ENCODE measurements at regions not wholly inside any gene's neighbourhood (a gene's known extent, or its start where the extent isn't known, plus 50 kb on each side); places are given as distances from the start of the nearest gene placed in this dataset.
"Not testable (repeated sequence)": the region's sequence is repeated elsewhere in the genome, so short reads cannot be mapped to it uniquely, and the experiment has no call there.

DNA sequence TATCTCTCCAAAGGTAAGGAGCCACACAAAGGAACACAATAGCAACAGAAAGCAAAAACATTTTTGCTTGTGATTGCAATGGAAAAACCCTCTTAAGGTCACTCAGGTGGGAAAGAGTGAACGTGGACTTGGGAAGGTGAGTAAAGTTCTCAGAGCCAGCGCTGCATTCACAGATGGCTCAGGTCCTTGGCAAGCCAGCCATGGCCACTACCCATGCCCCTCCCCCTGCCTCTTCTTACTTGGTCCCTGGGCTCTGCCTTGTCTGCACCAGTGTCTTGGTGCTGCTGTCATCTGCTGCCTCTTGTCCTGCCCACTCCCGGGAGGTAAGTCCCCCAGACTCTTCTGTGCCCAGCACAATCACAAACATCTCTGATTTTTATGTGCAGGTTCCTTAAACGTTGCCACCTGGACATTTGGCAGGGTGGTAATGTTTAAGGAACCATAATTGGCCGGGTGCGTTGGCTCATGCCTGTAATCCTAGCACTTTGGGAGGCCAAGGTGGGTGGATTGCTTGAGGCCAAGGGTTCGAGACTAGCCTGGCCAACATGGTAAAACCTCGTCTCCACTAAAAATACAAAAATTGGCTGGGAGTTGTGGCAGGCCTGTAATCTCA, 74.6 kb downstream of the FEM1C start:
- DNase-seq: no peak

- no peak for DNase-seq
Measured at GRCh38 chr5:115467628-115468027, 76.9 kb downstream of the FEM1C start.

GRCh38 chr5:115465431-115465830, 79.1 kb downstream of the FEM1C start:
- no peak for DNase-seq

DNA sequence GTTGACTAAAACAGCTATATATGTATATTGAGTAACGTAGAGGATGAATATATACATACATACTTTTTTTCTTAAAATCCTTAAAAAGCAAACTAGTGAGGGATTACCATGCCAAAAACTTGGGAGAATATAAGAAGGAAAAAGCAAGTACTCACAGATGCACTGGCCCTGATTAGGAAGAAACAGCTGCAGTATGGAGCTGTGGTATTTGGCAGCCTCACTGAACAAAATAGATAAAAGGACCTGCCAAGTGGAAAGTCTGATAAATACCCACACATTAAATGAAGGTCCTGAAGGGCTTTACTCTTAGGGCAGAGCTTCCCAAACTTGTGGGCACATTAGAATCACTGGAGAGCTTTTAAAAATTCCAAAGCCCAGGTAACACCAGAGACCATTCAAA, 80.6 kb downstream of the FEM1C start:
- DNase-seq: no peak

DNA sequence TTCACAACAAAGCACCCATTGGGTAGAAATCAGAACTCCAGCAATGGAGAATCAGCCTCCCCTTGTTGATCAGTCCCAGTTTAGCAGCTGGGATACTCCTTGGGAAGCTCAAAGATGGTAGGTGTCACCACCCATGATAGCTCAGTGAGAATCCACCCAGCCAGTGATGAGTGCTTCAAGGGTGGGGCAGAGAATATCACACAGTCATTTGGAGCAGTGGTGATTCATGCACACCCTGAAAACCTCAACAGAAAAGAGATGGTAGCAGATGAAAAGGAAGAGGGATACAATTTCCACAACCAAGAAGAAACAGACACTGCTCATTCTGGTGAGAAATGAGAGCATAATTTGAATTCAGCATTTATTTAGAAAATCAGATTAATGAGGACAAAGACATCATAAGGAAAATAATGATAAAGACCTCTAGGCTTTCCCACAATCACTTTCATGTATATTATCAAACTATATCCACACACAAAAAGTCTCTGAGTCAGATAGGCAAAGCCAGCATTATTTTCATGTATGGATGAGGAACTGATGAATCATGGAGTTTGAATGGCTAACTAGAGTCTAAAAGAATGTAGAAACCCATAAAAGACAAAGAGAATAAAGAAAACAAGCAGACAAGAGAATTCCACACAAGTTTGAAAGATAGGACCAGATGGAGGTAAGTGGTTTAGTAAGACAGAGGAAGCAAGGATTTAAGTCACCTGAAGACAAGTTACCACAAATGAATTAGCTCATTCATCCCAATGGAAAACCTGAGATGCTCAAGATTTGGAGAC, 82.9 kb downstream of the FEM1C start:
- no peak for DNase-seq

DNA sequence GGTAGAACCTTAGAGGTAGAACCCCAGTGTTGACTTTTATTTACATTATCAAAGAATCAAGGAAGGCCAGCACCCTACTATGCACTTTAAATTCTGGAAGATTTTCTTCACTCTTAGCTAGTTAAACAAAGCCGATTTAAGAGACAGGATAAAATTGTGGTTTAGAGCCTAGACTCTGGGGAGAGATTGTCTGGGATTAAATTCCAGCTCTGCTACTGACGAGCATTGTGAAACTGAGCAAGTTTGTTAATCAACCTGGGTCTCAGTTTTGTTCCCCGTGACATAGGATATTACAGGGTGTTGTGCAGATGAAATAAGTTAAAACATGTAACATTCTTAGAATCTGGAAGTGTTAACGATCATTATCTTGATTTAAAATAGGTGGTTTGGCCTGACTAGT, 83.5 kb downstream of the FEM1C start:
- no peak for DNase-seq

GRCh38 chr5:115460472-115460871, 84.1 kb downstream of the FEM1C start:
- no peak for DNase-seq

DNA sequence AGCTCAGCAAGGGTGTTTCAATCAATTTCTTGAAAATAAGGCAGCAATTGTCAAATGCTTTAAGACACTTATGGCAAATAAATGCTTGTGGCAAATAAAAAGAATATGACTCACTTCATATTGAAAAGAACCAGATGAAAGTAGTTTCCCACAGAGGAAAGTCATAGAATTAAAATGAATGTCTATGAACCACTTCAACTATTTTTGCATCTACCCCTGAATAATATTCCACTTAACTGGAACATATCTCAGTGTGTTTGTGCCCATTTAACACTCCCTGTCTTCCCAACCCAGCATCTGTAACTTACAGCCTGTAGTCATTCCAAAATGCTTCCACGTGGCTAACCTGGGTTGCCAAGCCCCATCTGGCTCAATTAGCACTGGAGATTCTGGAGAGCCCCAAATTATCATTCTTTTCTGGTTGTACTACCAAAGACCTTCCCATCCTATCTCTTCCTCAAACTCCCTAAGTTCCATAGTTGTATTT, 84.7 kb downstream of the FEM1C start:
- no peak for DNase-seq

GRCh38 chr5:115458416-115458815, 86.2 kb downstream of the FEM1C start:
- no peak for DNase-seq

GRCh38 chr5:115458003-115458409, 86.6 kb downstream of the FEM1C start:
- DNase-seq: peak; percentile 13

DNA sequence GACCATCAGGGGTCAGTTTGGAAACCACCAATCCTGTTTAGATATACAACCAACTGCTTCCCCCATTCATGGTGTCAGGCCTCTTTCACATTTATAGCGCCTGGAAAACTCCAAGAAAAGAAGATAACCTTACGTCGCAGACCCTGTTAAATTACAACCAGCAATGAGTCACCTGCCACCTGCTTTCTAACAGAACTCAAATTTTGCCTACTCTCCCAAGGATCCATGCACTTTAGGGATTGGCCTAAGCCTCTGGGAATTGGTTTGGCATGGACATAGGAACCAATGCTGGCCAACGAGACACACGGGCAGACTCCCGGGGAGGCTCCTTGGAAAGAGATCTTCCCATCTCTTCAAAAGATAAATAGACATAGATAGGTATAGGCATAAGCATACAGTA, 87.0 kb downstream of the FEM1C start:
- DNase-seq: no peak

DNA sequence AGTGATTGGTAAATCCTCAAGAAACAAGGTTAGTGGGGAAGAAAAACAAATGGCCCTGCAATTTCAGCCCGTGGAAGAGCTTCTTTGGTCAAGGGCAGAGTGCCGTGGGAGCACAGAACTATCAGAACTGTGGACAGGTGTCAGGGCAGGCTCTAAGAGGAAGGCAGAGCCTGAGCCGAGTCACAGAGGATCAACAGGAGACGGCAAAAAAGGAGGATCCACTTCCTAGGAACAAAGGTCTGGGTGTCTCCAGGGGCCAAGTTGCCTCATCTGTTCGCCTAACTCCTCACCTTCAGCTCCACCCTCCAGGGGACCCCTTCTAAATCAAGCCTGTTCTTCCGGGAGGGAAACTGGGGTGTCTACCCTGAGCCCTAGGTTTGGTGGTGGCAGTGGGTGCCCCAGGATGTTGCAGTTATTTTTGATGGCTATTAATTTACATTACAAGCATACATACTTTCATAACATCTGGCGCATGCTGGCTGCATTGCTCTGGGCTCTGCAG, 88.0 kb downstream of the FEM1C start:
- no peak for DNase-seq

DNA sequence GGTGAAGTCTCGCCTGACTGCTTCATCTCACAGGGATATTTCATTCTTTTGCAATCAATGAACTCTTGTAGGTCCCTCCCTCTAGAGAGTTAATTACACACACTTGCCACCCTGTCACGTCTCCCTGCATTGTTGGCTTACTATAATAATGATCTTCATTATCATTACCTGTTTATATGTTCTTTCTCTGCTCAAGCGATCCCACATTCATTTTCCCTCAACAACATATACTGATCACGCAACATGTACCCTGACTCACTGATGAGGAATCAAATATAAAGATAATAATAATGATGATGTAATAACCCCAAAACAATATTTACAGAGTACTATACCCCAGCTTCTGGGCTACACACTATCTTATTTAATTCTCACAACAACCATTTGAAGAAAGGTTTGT, 88.5 kb downstream of the FEM1C start:
- DNase-seq: no peak

- no peak for DNase-seq
Measured at GRCh38 chr5:115455301-115455707, 89.3 kb downstream of the FEM1C start.

GRCh38 chr5:115453391-115454095, 91.0 kb downstream of the FEM1C start:
- DNase-seq: no peak

DNA sequence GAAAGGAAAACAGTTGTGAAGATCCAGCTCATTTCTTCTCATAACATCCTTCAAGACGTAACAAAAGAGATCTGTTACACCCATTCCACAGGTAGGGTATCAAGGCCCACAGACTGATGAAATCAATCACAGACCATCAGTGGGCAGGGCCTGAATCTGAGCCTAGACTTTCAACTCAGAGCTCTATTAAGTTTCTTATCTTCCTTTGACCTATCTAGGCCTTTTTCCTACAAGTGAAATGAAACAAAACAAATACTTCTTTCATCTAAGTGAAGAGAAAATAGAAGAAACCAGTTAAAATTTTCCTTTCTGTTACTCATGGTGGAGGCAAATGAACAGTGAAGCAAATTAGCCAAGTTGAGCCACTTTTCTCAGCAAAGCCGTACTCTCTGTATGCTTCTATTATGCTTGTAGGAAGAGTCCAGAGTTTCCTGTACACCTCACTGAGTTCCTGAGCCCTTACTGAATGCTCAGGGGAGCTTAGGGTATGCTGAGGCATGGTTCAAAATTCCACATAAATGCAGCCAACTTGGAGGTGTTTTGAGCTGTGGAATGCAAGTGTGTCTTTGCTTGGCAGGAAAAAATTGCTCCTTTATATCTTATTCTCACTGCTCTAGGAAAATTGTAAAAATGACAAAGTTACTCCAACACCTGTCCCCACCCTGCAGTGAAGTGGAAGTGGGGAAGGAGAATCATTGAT, 91.9 kb downstream of the FEM1C start:
- DNase-seq: no peak

- no peak for DNase-seq
Measured at GRCh38 chr5:115452083-115452482, 92.5 kb downstream of the FEM1C start.

GRCh38 chr5:115450741-115451140, 93.8 kb downstream of the FEM1C start:
- DNase-seq: no peak

- DNase-seq: not testable (repeated sequence)
Measured at GRCh38 chr5:115448630-115449029, 95.9 kb downstream of the FEM1C start.

GRCh38 chr5:115440782-115441451, 103.7 kb downstream of the FEM1C start:
- DNase-seq: no peak

DNA sequence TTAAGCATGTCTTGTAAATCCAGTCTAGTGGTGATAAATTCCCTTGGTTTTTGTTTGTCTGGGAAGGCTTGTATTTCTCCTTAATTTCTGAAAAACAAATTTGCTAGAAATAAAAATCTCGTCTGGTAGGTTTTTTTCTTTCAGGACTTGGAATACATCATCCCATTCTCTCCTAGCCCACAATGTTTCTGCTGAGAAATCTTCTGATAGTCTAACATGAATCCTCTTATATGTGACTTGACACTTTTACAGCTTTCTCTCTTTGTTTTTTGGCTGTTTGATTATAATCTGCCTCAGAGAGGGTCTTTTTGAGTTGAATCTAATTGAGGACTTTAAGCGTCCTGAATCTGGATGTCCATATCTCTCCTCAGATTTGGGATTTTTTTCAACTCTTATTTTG, 104.9 kb downstream of the FEM1C start:
- no peak for DNase-seq

- DNase-seq: no peak
Measured at GRCh38 chr5:115439042-115439441, 105.5 kb downstream of the FEM1C start.
